ENCODE measurements at regions not wholly inside any gene's neighbourhood (a gene's known extent, or its start where the extent isn't known, plus 50 kb on each side); places are given as distances from the start of the nearest gene placed in this dataset.

DNA sequence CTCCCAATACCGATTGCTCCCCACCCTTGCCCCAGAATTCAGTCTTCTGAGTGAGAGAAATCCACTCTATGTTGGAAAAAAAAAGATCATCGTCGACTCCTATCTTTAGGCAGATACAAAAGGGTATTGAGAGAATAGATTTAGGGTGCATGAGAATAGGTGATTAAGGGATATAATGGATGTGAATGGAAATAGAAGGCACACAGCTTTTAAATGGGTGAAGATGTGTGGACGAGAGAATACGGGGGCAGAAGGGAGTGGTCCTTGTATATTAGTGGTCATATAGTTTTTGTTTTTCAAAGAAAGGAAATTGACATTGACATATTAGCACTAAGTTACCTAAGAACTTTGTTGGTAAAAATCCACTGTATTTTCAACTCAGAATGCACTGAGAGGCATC lies 98.6 kb upstream of the HDAC9 start:
- Histone ChIP-seq H3K27me3 (no peaks in the 10 kb centered on the region), H3K4me3 (no peak overlapping the region), H3K4me1 (no peaks in the 10 kb centered on the region), H3K36me3 (no peaks in the 10 kb centered on the region), H3K27ac (no peak overlapping the region), H3K9me3 (no peaks in the 10 kb centered on the region)
- TF ChIP-seq POLR2AphosphoS5 (IDR thresholded peaks at IDR 0.05; ENCODE audit: insufficient read depth in 1 of 2, low read depth in 1 of 2): no peak
- TF ChIP-seq POLR2A (IDR thresholded peaks at IDR 0.05): no peak
- TF ChIP-seq, protein P1, sequence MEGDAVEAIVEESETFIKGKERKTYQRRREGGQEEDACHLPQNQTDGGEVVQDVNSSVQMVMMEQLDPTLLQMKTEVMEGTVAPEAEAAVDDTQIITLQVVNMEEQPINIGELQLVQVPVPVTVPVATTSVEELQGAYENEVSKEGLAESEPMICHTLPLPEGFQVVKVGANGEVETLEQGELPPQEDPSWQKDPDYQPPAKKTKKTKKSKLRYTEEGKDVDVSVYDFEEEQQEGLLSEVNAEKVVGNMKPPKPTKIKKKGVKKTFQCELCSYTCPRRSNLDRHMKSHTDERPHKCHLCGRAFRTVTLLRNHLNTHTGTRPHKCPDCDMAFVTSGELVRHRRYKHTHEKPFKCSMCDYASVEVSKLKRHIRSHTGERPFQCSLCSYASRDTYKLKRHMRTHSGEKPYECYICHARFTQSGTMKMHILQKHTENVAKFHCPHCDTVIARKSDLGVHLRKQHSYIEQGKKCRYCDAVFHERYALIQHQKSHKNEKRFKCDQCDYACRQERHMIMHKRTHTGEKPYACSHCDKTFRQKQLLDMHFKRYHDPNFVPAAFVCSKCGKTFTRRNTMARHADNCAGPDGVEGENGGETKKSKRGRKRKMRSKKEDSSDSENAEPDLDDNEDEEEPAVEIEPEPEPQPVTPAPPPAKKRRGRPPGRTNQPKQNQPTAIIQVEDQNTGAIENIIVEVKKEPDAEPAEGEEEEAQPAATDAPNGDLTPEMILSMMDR (IDR thresholded peaks at IDR 0.05): no peak
- intact Hi-C loops (cut with DNase I): no loop called here
- no peak for DNase-seq (ENCODE audit: extremely low spot score in 2 of 2)

DNA sequence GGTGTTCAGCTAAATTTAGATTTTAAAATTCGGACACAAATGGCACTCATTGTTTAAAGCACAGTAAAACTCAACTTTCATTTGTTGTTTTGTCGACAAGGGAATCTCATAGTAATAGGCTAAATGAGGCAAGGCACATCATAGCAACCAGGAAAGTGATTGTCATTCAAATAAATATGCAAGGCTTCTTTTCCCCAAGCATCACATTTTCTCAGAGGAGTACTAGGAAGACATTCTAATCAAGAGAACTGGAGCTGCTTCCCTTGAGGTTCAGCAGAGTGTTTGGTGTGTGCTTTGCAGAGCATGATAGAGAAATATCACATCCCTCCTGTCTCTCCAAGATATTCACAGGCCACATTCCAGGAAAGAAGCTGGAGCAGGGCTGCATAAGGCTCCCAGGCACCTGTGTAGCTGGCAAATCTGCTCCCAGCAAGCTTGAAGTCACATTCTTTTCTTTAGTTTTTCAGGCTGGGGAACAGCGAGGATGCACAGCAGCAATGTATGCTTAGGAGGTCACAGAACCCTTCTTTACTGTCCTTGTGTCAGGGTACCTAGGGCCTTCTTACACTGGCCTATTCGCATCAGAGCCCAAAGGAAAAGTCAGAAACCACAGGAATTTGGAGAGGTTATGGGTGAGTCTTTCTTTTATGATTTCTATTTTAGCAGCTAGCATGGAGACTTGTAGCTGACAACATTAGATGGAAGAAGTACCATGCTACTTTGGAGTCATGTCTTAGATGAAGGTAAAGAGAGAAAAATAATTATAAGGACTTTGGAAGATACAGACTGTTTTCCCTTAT lies 95.9 kb upstream of the HDAC9 start:
- no peaks in the 10 kb centered on the region for H3K9me3 ChIP-seq
- TF ChIP-seq POLR2A (IDR thresholded peaks at IDR 0.05) (no peak), POLR2AphosphoS5 (IDR thresholded peaks at IDR 0.05; ENCODE audit: insufficient read depth in 1 of 2, low read depth in 1 of 2) (no peak)
- TF ChIP-seq, protein P1 (IDR thresholded peaks at IDR 0.05): no peak
- H3K4me1 ChIP-seq: no peaks in the 10 kb centered on the region
- no peaks in the 10 kb centered on the region for H3K27me3 ChIP-seq
- H3K27ac ChIP-seq: no peak overlapping the region
- no peaks in the 10 kb centered on the region for H3K36me3 ChIP-seq
- no peak overlapping the region for H3K4me3 ChIP-seq
- intact Hi-C loops (cut with DNase I): no loop called here
- DNase-seq (ENCODE audit: extremely low spot score in 2 of 2): no peak

DNA sequence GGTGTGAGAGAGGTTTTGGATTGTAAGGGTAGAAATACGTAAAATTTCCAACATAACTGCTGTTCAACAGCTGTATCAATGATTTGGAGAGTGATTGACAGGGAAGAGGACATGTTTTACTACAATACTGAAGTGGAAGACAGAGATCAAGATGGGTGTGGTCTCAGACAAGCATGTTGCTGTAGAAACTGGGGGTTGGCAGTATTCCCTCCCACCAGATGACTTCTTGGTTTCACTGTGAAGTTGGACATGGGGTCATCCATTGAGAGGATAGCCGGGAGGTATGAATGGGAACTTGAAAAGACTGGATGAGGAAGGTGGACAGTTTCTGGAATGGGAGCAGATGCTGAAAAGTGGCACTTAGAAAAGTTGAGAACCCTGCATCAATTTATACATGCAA lies 95.3 kb upstream of the HDAC9 start:
- no peak overlapping the region for H3K4me3 ChIP-seq

DNA sequence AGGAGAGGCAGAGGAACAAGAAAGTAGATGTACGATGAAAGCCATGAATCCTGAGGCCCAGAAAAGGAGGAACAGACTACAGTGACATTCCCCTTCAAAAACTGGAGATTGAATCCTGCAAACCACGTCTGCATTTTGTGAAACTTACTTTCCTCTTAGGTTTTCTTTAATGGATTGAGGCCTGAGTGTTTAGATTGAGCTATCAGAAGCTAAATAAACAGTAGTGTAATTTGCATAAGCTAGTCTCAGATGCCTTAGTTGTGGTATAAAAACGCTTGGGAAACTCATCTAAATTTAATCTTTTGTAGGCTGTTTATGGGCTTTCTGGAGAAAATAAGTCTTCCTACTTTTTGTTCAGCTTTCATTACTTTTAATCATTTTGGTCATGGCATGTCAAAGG lies 94.8 kb upstream of the HDAC9 start:
- H3K4me1 ChIP-seq: no peaks in the 10 kb centered on the region
- no peaks in the 10 kb centered on the region for H3K27me3 ChIP-seq
- no peak overlapping the region for H3K27ac ChIP-seq
- intact Hi-C loops (cut with DNase I): no loop called here
- no peak for DNase-seq (ENCODE audit: extremely low spot score in 2 of 2)
- H3K4me3 ChIP-seq: no peak overlapping the region
- TF ChIP-seq POLR2A (IDR thresholded peaks at IDR 0.05) (no peak), POLR2AphosphoS5 (IDR thresholded peaks at IDR 0.05; ENCODE audit: insufficient read depth in 1 of 2, low read depth in 1 of 2) (no peak)
- TF ChIP-seq, protein P1 (IDR thresholded peaks at IDR 0.05): no peak
- H3K36me3 ChIP-seq: no peaks in the 10 kb centered on the region
- H3K9me3 ChIP-seq: no peaks in the 10 kb centered on the region

More for the DNA sequence above, 95.3 kb upstream of the HDAC9 start:
- intact Hi-C loops (cut with DNase I): no loop called here
- H3K4me1 ChIP-seq: no peaks in the 10 kb centered on the region
- no peak overlapping the region for H3K27ac ChIP-seq
- no peaks in the 10 kb centered on the region for H3K9me3 ChIP-seq
- no peaks in the 10 kb centered on the region for H3K36me3 ChIP-seq
- DNase-seq (ENCODE audit: extremely low spot score in 2 of 2): no peak
- no peaks in the 10 kb centered on the region for H3K27me3 ChIP-seq
- TF ChIP-seq, protein P1 (IDR thresholded peaks at IDR 0.05): no peak
- TF ChIP-seq POLR2AphosphoS5 (IDR thresholded peaks at IDR 0.05; ENCODE audit: insufficient read depth in 1 of 2, low read depth in 1 of 2) (no peak), POLR2A (IDR thresholded peaks at IDR 0.05) (no peak)

DNA sequence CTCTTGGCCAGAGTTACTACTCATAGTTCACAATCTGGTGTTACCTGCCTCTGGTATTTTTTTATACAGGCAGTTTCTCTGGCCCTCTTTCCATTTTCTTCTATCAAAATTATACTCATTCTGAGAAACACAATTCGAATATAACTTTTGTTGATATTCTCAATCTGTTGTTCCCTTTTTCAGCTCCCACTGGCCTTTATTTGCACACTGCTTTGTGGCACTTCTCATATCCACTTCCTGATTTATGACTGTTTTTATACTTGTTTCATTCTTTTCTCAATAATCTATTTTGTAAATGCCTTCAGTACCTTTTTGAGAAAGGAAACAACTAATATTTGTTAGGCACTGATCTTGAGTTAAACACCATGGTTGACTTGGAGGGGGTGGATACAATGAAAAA lies 93.8 kb upstream of the HDAC9 start:
- no peaks in the 10 kb centered on the region for H3K4me1 ChIP-seq
- DNase-seq (ENCODE audit: extremely low spot score in 2 of 2): no peak
- H3K36me3 ChIP-seq: no peaks in the 10 kb centered on the region
- H3K4me3 ChIP-seq: no peak overlapping the region
- no peaks in the 10 kb centered on the region for H3K27me3 ChIP-seq
- intact Hi-C loops (cut with DNase I): no loop called here
- H3K9me3 ChIP-seq: no peaks in the 10 kb centered on the region
- no peak overlapping the region for H3K27ac ChIP-seq
- no peak for TF ChIP-seq POLR2AphosphoS5 (IDR thresholded peaks at IDR 0.05; ENCODE audit: insufficient read depth in 1 of 2, low read depth in 1 of 2)
- TF ChIP-seq, protein P1 (IDR thresholded peaks at IDR 0.05): no peak
- TF ChIP-seq POLR2A (IDR thresholded peaks at IDR 0.05): no peak
